Heart left ventricle (tissue), 16 donors: ENCODE measurements at regions not wholly inside any gene's neighbourhood (a gene's known extent, or its start where the extent isn't known, plus 50 kb on each side); places are given as distances from the start of the nearest gene placed in this dataset.

Source experiments
- ATAC-seq, 4 donors: fragments of 200-7000 bp; cut with Tn5 transposase; one replicate each; pipeline ENCODE4 v1.9.1; 2020 to 2022; ENCODE audit warnings: moderate library complexity in 4 of 4, mild to moderate bottlenecking in 3 of 4, moderate number of reproducible peaks in 1 of 4
- DNase-seq, 5 donors: peaks; one replicate each; pipeline ENCODE4 v3.0.0-alpha.2; 2020
- H3K27ac ChIP-seq, 12 donors: fragments of 200-600 bp; sonication (generic) in 4 of 12; one replicate each; pipeline versions ENCODE4 v1.5.0 to v1.8.0; 2016 to 2022; ENCODE audit warnings: mild to moderate bottlenecking in 2 of 12
- H3K27me3 ChIP-seq, 9 donors: fragments of 200-600 bp; sonication (generic) in 2 of 9; one replicate each; pipeline versions ENCODE4 v1.5.1 to v1.8.0; 2016 to 2022; ENCODE audit warnings: mild to moderate bottlenecking in 3 of 9
- H3K36me3 ChIP-seq, 9 donors: fragments of 200-600 bp; sonication (generic) in 2 of 9; one replicate each; pipeline versions ENCODE4 v1.5.0 to v1.8.0; 2018 to 2022; ENCODE audit warnings: mild to moderate bottlenecking in 2 of 9
- H3K4me1 ChIP-seq, 12 donors: fragments of 200-600 bp; sonication (generic) in 4 of 12; one replicate each; pipeline versions ENCODE4 v1.5.0 to v1.8.0; 2016 to 2022; ENCODE audit warnings: mild to moderate bottlenecking in 3 of 12
- H3K4me3 ChIP-seq, 12 donors: fragments of 200-600 bp; sonication (generic) in 4 of 12; one replicate each; pipeline versions ENCODE4 v1.5.0 to v1.8.0; 2017 to 2022; ENCODE audit warnings: mild to moderate bottlenecking in 9 of 12, moderate library complexity in 4 of 12
- H3K9me3 ChIP-seq, 12 donors: fragments of 200-600 bp; sonication (generic) in 4 of 12; one replicate each; pipeline versions ENCODE4 v1.5.0 to v1.8.0; 2016 to 2022; ENCODE audit warnings: mild to moderate bottlenecking in 1 of 12
- CTCF ChIP-seq, 12 donors: fragments of 200-600 bp; sonication (generic) in 4 of 12; IDR thresholded peaks; one replicate each; pipeline versions ENCODE4 v1.5.0 to v1.8.0; 2018 to 2022; ENCODE audit warnings: antibody characterized with exemption in 12 of 12, mild to moderate bottlenecking in 5 of 12
- POLR2A ChIP-seq, 2 donors: fragments of 450-650 bp; IDR thresholded peaks; one replicate each; pipeline ENCODE4 v1.6.1; 2017; ENCODE audit warnings: antibody characterized with exemption in 2 of 2, mild to moderate bottlenecking in 2 of 2, moderate library complexity in 2 of 2
- WGBS, 4 donors: extraction: QIAGEN DNeasy Blood & Tissue Kit in 2 of 4; methylation state at CpG; one replicate each; pipeline versions ENCODE4 v1.1.5 to v1.1.7; 2013 to 2018; 5-methylcytosine and 5-hydroxymethylcytosine counted together
- intact Hi-C, 10 donors: fragments of 100-400 bp; cut with DNase I; formaldehyde crosslinking; loops; one replicate each; pipeline versions ENCODE4 v1.11.1 to v1.14.2; 2022
- donor health status: ischemic (EF 13 %, LVEDD 7.1; RV severe dilation, severe dysfunction).
- donor health status: healthy with polysubstance abuse.
- donor health status: DM: no; HTN: yes; CAD: no.
- donor health status: DM: no; HTN: no; CAD: no.
- donor health status: ischemic (EF 25% LVEDD 6.9; RV normal size, moderate dysfunction).
- donor health status: ischemic (EF 25% LVEDD 5.7; RV mildly dilated, moderate dysfunction).
- donor health status: healthy.
- donor health status: DM: yes; HTN: yes; CAD: no.
- donor health status: ischemic (EF 35%, LVEDD 5.7; RV mildly dilated, moderate dysfunction).
- donor health status: nonischemic (EF 11% LVEDD 7.7; RV severe dilation, severe dysfunction).
- donor health status: DM: yes; HTN: yes; CAD: no.
- donor health status: PGD.
- donor health status: ischemic (EF 29% LVEDD 5.4; RV normal size, mild dysfunction).
- donor health status: nonischemic (EF 23%, LVEDD 6.1; RV moderate dilation, normal function).

GRCh38 chr2:120995656-120996190, 260.1 kb downstream of the GLI2 start:
- WGBS, 4 donors: 93 to 94% (median 94%) methylated on average over 15 of the region's 15 CpGs
- no peak for DNase-seq

GRCh38 chr2:120999377-121000097, 263.9 kb downstream of the GLI2 start:
- Histone ChIP-seq H3K4me3 (no peak overlapping the region), H3K27ac (no peak overlapping the region), H3K27me3 (no peaks in the 10 kb centered on the region), H3K36me3 (no peaks in the 10 kb centered on the region), H3K9me3 (no peaks in the 10 kb centered on the region), H3K4me1 (no peaks in the 10 kb centered on the region)
- intact Hi-C loops: no loop called here
- 76 to 83% (median 78%) methylated on average over 5 to 6 of the region's 6 CpGs for WGBS, 4 donors
- no peak for ATAC-seq
- no peak for DNase-seq
- no peak for TF ChIP-seq CTCF (IDR thresholded peaks at IDR 0.05)
- TF ChIP-seq POLR2A (IDR thresholded peaks at IDR 0.05): no peak

More at GRCh38 chr2:120995656-120996190, 260.1 kb downstream of the GLI2 start:
- TF ChIP-seq CTCF (IDR thresholded peaks at IDR 0.05) (no peak), POLR2A (IDR thresholded peaks at IDR 0.05) (no peak)
- no peaks in the 10 kb centered on the region for H3K9me3 ChIP-seq
- no peak overlapping the region for H3K4me3 ChIP-seq
- no peak for ATAC-seq
- H3K27me3 ChIP-seq: no peaks in the 10 kb centered on the region
- intact Hi-C loops: no loop called here
- no peaks in the 10 kb centered on the region for H3K36me3 ChIP-seq
- no peaks in the 10 kb centered on the region for H3K4me1 ChIP-seq
- no peak overlapping the region for H3K27ac ChIP-seq

GRCh38 chr2:121000804-121001203, 265.1 kb downstream of the GLI2 start:
- intact Hi-C loops: no loop called here
- ATAC-seq: no peak

GRCh38 chr2:121001641-121002040, 266.0 kb downstream of the GLI2 start:
- intact Hi-C loops: no loop called here
- Histone ChIP-seq H3K36me3 (no peaks in the 10 kb centered on the region), H3K4me3 (no peak overlapping the region), H3K9me3 (no peaks in the 10 kb centered on the region), H3K27ac (no peak overlapping the region), H3K27me3 (no peaks in the 10 kb centered on the region), H3K4me1 (no peaks in the 10 kb centered on the region)
- DNase-seq: no peak
- TF ChIP-seq CTCF (IDR thresholded peaks at IDR 0.05): no peak
- TF ChIP-seq POLR2A (IDR thresholded peaks at IDR 0.05): no peak
- ATAC-seq: no peak

More at GRCh38 chr2:121000804-121001203, 265.1 kb downstream of the GLI2 start:
- Histone ChIP-seq H3K27ac (no peak overlapping the region), H3K9me3 (no peaks in the 10 kb centered on the region), H3K4me1 (no peaks in the 10 kb centered on the region), H3K36me3 (no peaks in the 10 kb centered on the region), H3K4me3 (no peak overlapping the region), H3K27me3 (no peaks in the 10 kb centered on the region)
- no peak for DNase-seq
- WGBS, 4 donors: 77 to 82% (median 79%) methylated on average over 3 of the region's 3 CpGs
- TF ChIP-seq POLR2A (IDR thresholded peaks at IDR 0.05) (no peak), CTCF (IDR thresholded peaks at IDR 0.05) (no peak)
